ENCODE measurements at regions not wholly inside any gene's neighbourhood (a gene's known extent, or its start where the extent isn't known, plus 50 kb on each side); places are given as distances from the start of the nearest gene placed in this dataset.

- Mint-ChIP-seq H3K36me3 (ENCODE audit: low read depth) (no peaks in the 10 kb centered on the region), H3K4me3 (no peak overlapping the region), H3K9me3 (no peaks in the 10 kb centered on the region), H3K27me3 (ENCODE audit: insufficient read depth) (peaks cover 17% of the 10 kb centered on the region), H3K4me1 (peaks cover 4% of the 10 kb centered on the region), H3K27ac (no peak overlapping the region)
- H3K4me3 ChIP-seq (ENCODE audit: low read length), result no peak overlapping the region
- no peak overlapping the region for H3K9ac ChIP-seq (ENCODE audit: extremely low read depth, low read length, poor library complexity, severe bottlenecking)
- no peaks in the 10 kb centered on the region for H3K4me1 ChIP-seq (ENCODE audit: control insufficient read depth, insufficient read depth, low read length)
- 73 to 84% methylated on average over 6 to 10 of the region's 10 CpGs for WGBS, 2 experiments (ENCODE audit: insufficient coverage in 1 of 2, insufficient read length in 1 of 2)
- no peaks in the 10 kb centered on the region for H3K36me3 ChIP-seq (ENCODE audit: control insufficient read depth, insufficient read depth, low read length)
- H3K27ac ChIP-seq (ENCODE audit: low read depth, low read length), result no peak overlapping the region
- no peaks in the 10 kb centered on the region for H3K9me3 ChIP-seq (ENCODE audit: control insufficient read depth, low read length)
- H3K27me3 ChIP-seq (ENCODE audit: control insufficient read depth, insufficient read depth, low read length, poor library complexity, severe bottlenecking), result no peaks in the 10 kb centered on the region
- no peak for DNase-seq
- TF ChIP-seq CTCF (conservative IDR thresholded peaks at IDR 0.05), result no peak
These were observed 74.6 kb upstream of the CREB3L1 start for GRCh38 chr11:46202696-46203391.

- H3K4me1 Mint-ChIP-seq, result peaks cover 4% of the 10 kb centered on the region
- H3K4me3 ChIP-seq (ENCODE audit: low read length), result no peak overlapping the region
- 72% methylated on average over 7 of the region's 7 CpGs; no CpG with 5 or more reads in 1 of the 2 experiments for WGBS, 2 experiments (ENCODE audit: insufficient coverage in 1 of 2, insufficient read length in 1 of 2)
- H3K27me3 ChIP-seq (ENCODE audit: control insufficient read depth, insufficient read depth, low read length, poor library complexity, severe bottlenecking), result no peaks in the 10 kb centered on the region
- TF ChIP-seq CTCF (conservative IDR thresholded peaks at IDR 0.05), result no peak
- no peaks in the 10 kb centered on the region for H3K9me3 ChIP-seq (ENCODE audit: control insufficient read depth, low read length)
- H3K4me1 ChIP-seq (ENCODE audit: control insufficient read depth, insufficient read depth, low read length), result no peaks in the 10 kb centered on the region
- H3K9ac ChIP-seq (ENCODE audit: extremely low read depth, low read length, poor library complexity, severe bottlenecking), result no peak overlapping the region
- H3K27ac Mint-ChIP-seq, result no peak overlapping the region
- H3K36me3 ChIP-seq (ENCODE audit: control insufficient read depth, insufficient read depth, low read length), result no peaks in the 10 kb centered on the region
- no peaks in the 10 kb centered on the region for H3K9me3 Mint-ChIP-seq
- H3K27ac ChIP-seq (ENCODE audit: low read depth, low read length), result peak overlapping the region; percentile 64
- no peaks in the 10 kb centered on the region for H3K36me3 Mint-ChIP-seq (ENCODE audit: low read depth)
- H3K4me3 Mint-ChIP-seq, result no peak overlapping the region
- peaks cover 17% of the 10 kb centered on the region for H3K27me3 Mint-ChIP-seq (ENCODE audit: insufficient read depth)
- peak; percentile 74 for DNase-seq
These were observed 75.3 kb upstream of the CREB3L1 start for GRCh38 chr11:46202149-46202548.

- H3K9me3 Mint-ChIP-seq, result no peaks in the 10 kb centered on the region
- Histone ChIP-seq H3K9me3 (ENCODE audit: control insufficient read depth, low read length) (no peaks in the 10 kb centered on the region), H3K9ac (ENCODE audit: extremely low read depth, low read length, poor library complexity, severe bottlenecking) (no peak overlapping the region), H3K27ac (ENCODE audit: low read depth, low read length) (no peak overlapping the region), H3K4me3 (ENCODE audit: low read length) (no peak overlapping the region), H3K4me1 (ENCODE audit: control insufficient read depth, insufficient read depth, low read length) (no peaks in the 10 kb centered on the region), H3K27me3 (ENCODE audit: control insufficient read depth, insufficient read depth, low read length, poor library complexity, severe bottlenecking) (no peaks in the 10 kb centered on the region), H3K36me3 (ENCODE audit: control insufficient read depth, insufficient read depth, low read length) (no peaks in the 10 kb centered on the region)
- no peak overlapping the region for H3K4me3 Mint-ChIP-seq
- peaks cover 4% of the 10 kb centered on the region for H3K4me1 Mint-ChIP-seq
- no peak for DNase-seq
- H3K36me3 Mint-ChIP-seq (ENCODE audit: low read depth), result no peaks in the 10 kb centered on the region
- WGBS, 2 experiments (ENCODE audit: insufficient coverage in 1 of 2, insufficient read length in 1 of 2), result 90 to 91% methylated on average over 8 to 10 of the region's 10 CpGs
- no peak for TF ChIP-seq CTCF (conservative IDR thresholded peaks at IDR 0.05)
- no peak overlapping the region for H3K27ac Mint-ChIP-seq
- peaks cover 17% of the 10 kb centered on the region for H3K27me3 Mint-ChIP-seq (ENCODE audit: insufficient read depth)
These were observed 76.8 kb upstream of the CREB3L1 start for GRCh38 chr11:46200537-46201281.
